ENCODE measurements at regions not wholly inside any gene's neighbourhood (a gene's known extent, or its start where the extent isn't known, plus 50 kb on each side); places are given as distances from the start of the nearest gene placed in this dataset.

DNA sequence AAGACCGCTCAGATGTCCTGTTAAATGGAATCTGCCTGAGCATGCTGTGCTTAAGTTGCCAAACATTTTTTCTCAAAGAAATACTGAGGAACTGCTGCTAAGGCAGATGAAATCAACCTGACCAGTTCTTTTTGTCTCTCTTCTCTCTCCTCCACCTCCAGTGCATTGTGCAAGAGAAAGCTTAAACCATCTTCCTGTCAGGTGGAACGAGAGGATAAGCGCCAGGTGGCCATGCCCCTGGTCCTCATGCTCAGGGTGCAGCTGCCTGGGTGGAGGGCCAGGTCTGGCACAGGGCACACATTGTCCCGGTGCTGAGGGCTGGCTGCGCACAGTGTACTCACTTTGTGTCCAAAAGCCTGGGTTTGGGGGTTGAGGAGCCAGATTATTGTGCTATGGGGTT, 176.2 kb upstream of the TP63 start:
- intact Hi-C loops (cut with micrococcal nuclease), result no loop called here

DNA sequence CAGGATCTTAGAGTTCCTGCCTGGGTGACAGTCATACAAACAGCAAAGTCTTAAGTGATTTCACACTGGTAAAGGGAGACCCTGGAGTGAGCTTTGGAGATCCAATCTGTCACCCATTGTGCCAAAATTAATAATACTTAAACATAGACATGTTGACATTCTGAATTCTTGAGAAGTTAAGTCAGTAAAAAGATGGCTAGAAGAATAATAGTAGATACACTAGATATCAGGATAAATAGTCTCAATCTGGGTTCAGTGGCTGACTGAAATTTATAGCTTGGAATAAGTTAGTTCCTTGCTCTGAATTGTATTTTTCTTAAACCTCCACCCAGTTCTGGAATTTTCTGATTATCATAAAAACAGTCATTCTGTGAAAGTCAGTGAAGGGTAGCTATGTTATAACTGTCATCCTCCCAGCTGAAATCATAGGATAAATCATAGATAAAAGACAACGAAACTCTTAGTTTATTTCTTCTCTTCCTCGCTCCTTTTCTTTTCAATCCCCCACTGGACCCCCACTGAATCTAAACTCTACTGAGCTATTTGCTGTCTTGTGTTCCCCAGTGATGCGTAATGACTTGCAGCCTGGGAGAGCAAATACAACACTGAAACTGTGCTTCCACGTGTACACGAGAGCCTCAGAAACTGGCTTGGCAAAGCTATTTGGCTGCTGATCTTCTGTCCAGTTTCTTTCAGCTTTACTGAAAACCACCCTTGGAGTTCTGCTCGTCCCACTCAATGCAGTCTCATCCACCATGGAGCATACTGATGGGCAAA, 175.4 kb upstream of the TP63 start:
- intact Hi-C loops (cut with micrococcal nuclease), result no loop called here

- intact Hi-C loops (cut with micrococcal nuclease), result no loop called here
Measured at GRCh38 chr3:189457201-189457607, 174.0 kb upstream of the TP63 start.

- intact Hi-C loops (cut with micrococcal nuclease), result no loop called here
Measured at GRCh38 chr3:189457631-189458412, 173.4 kb upstream of the TP63 start.

DNA sequence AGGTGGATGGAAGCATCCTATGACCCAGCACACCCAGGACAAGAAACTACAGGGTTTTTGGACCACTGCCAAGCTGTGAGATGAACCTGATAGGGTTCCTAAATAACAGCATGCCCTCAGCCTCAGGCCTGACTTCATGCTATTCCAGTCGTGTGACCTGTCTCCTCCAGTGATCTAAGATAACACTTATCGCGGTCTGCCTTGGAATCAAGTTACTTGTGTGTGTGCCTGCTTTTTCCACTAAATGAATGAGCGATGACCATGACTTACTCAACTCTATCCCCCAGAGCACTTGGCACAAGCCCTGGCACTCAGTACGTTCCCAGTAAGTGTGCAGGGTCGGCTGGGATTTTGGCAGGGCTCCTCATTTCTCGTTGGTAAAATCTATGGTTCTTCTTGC, 172.7 kb upstream of the TP63 start:
- intact Hi-C loops (cut with micrococcal nuclease), result no loop called here

DNA sequence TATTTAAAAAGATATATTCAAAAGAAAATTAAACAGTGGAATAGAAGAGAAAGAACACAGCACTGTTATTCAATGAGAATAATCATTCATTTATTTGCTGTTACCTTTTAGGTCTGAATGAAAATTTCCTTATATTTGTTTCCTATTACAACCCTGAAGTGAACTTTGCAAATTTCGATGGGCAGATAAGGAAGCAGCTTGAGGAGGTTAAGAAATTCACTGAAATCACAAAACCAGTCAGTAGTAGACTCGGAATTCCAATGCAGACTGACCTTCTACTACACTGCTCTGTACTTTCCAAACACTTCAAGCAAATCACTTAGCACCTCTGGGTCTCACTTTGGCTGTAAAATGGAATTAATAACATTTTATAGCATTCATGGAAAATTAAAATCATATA, 172.0 kb upstream of the TP63 start:
- intact Hi-C loops (cut with micrococcal nuclease), result no loop called here

DNA sequence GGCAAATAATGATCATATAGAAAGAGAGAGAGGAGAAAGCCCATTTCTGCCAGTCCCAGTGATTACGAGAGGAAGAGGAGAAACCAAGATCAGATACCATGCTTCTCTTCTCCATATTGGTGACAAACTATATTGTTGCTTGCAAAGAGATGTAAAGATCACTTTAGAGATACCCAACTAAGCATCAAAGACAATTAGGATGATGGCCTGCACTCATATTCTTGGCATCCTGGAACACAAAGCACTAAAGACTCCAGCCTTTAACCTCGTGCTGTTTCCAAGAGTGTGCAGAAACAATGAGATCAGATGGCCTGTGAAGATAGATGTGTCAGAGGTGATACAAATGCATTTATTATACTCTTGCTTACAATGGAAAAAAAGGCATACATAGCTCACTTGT, 170.7 kb upstream of the TP63 start:
- intact Hi-C loops (cut with micrococcal nuclease), result no loop called here

- intact Hi-C loops (cut with micrococcal nuclease), result no loop called here
Measured at GRCh38 chr3:189464799-189465198, 166.4 kb upstream of the TP63 start.

DNA sequence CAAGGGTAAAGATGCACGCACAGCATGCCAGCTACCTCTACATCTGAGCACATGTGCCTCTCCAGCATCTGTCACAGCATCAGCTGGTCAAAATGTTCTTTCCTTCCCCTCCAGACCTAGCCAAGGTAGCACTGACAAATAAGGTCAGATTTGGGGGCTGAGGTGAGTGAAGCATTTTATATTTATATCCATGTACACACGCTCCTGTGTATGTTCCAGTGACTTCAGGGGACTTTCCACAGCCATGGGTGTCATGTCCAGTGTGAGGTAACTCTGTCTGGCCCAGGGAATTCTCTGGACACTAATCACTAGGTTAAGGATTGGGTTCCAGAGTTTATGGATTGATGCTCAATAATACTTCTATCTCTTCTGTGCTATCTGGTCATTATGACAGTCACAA, 165.2 kb upstream of the TP63 start:
- intact Hi-C loops (cut with micrococcal nuclease), result no loop called here

DNA sequence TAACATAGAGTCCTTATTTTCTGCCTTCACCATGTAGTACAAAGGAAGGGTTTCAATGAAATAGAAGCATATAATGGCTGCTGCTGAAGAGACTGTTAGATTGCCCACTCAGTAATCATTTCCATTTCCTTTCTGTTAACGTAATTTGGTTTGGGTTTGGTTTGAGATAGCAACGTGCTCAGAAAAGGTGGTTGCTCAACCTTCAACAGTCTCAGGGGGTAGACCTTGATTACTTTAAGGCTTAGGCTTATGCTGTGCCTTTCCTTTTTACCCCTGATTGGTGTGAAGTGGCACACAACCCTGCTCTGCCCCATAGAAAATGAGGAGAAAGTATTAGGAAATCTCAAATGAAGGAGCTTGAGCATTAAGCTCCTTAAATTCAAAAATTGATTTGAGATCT, 163.7 kb upstream of the TP63 start:
- intact Hi-C loops (cut with micrococcal nuclease), result no loop called here

GRCh38 chr3:189474944-189475343, 156.2 kb upstream of the TP63 start:
- intact Hi-C loops (cut with micrococcal nuclease), result no loop called here

- intact Hi-C loops (cut with micrococcal nuclease), result no loop called here
Measured at GRCh38 chr3:189477614-189478013, 153.6 kb upstream of the TP63 start.

DNA sequence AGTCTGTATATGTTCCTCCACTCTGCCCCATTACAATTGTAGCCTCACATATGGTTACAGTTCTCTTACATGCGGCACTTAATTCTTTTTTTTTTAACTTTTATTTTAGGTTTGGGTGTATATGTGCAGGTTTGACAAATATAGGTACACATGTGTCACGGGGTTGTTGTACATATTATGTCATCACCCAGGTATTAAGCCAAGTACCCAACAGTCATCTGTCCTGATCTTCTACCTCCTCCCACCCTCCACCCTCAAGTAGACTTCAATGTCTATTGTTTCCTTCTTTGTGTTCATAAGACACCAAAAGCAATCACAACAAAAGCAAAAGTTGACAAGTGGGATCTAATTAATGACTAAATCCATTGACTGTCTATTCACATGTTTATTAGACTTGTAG, 144.6 kb upstream of the TP63 start:
- intact Hi-C loops (cut with micrococcal nuclease), result no loop called here

DNA sequence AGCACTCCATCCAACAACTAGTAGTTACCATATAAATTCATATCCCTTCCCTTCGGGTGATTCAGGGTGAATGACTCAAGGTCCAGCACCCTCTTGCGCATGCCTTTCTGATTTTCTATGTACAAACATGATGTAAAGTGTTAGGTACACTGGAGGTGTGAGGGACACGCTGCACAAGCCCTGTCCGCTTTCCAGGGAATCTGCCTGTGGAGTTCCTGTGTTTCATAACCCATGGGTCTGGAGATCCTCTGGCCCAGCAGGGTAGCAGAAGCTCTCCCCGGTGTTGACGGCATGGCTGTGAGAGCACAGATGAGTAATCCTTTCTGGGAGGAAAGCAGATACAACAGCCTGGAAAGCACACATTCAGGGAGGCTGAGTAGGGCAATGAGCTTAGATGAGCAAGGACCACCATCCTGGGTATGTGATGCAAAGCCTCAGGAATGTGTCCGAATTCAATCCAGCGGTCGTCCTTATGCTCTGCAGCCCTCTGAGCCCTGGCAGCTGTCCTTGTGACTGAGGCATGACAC, 142.9 kb upstream of the TP63 start:
- intact Hi-C loops (cut with micrococcal nuclease), result no loop called here

DNA sequence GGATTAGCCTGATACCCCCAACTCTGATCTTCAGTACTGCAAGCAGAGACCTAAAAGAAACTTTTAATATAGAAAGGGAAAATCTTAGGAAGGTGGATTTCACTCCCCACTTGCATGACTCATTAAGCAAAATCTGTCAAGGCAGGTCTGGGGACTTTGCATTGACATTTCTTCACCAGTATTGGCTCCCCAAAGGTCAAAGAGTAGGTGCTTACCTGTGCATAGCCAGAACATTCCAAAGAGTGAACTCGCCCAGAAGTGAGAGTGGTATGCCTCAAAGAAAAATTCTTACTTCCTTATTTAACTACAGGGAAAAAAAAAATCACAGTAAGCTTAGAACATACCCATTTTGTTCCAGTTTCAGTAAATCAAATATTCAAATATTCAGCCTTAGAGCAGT, 140.9 kb upstream of the TP63 start:
- intact Hi-C loops (cut with micrococcal nuclease), result no loop called here

- intact Hi-C loops (cut with micrococcal nuclease), result no loop called here
Measured at GRCh38 chr3:189490749-189491148, 140.4 kb upstream of the TP63 start.

DNA sequence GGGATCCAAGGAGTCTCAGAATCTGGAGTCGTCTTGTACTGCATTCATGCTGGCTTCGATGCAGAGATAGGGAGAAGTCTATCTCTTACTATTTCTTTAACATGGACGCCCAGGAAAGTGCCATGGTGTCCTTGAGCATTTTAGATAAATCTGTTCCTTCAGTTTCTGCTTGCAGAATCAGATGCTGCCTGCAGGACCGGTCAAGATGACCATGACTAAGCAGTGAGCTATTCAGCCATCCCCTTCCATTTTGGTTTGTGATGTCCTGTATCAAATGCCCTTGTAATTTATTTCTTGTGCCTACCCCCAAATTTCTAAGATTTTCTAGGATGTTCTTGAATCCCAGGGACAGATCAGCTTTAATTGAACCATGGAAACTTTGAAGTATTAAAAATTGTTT, 139.4 kb upstream of the TP63 start:
- intact Hi-C loops (cut with micrococcal nuclease), result no loop called here

DNA sequence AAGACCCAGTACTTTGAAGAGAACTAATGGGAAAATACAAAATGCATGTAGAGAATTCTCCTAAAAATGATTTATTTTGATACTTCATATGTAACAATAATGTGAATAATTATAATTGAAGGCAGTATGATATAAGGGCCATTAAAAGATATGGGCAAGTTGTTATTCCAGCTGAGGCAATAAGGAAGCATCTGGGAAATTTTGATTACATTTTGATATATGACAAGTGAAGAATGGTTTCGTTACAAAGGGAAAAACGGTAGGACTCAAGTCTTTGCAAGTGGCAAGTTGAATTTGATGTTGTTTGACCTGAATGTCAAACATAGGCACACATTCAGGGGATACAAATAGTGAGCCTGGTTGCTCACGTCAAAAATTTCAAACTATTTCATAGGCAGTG, 137.9 kb upstream of the TP63 start:
- intact Hi-C loops (cut with micrococcal nuclease), result no loop called here

DNA sequence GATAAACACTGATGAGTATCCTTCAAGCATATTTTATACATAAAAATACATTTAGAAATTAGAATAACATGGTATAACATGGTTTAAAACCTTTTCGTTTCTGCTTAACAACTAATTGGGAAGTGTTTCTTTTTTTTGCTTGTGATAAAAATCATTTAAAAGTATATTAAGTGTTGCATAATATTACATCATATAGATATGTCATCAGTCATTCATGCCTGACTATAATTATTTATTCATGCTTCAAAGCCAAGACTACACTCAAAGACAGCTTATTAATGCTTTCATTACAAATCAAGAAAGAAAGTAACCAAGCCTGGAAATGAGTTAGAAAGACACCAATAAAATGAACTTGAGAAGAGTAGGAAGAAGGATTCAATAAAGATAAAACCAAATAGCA, 136.6 kb upstream of the TP63 start:
- intact Hi-C loops (cut with micrococcal nuclease), result no loop called here

DNA sequence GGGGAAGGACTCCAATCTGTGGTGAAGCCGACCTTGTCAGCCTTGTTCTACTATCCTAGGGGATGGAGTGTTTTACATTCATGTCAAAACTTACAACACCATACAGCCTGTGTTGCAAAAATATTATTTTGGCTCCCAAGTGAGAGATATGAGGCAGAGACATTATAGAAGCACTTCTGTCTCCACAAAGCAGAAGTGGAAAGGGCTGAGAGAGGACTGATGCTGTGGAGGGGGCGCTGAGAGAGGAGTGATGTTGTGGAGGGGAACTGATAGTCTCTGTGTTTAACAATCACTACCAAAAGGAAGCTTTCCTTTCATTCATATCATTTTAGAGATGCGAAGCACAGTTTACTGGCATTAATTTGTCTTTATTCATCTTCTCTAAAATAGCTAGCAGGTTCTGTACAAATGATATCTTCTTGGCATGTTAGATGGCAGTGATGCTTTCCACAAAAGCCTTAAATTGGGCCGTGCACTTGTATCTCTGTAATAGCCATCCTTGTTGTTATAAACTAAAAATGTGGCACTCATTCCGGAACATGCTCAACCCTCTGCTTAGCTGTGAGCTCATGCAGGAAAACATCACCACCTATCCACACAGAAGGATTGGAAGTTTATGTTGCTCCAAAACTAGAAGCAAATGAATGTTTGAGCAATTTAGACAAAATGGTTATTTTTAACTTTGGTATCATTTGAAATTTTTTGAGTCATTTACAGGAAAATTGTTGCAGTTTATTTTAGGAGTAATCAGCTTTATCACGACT, 134.6 kb upstream of the TP63 start:
- intact Hi-C loops (cut with micrococcal nuclease), result no loop called here

DNA sequence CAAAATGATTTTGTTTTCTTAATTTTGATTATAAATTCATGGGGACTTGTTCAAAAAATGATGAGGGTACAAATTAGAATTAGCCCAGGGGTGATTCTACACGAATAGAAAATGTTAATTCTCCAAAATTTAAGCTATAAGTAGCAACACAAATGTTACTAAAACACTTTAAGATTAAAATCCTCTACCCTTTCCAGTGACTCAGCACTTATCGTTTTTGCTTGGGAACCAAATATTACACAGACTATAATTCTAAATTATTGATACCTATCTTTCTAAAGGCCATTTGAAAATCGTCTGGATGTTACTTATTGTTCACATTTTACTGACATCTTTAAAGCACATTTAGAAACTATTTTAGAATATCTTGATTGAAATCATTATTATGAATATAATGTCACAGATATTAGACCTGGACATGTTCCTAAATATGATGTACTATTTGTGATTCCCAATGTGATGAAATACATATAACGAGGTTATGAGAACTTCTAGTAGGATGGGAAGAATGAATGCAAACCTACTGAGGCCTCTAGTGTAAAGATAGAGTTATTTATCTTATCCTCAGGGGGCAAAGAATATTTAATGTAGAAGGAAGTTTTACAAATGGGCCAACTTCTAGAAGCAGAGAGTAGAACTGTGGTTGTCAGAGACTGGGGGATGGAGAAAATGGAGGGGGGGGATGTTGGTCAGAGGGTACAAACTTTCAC, 132.0 kb upstream of the TP63 start:
- intact Hi-C loops (cut with micrococcal nuclease), result no loop called here

All from T-helper 1 cell treated with Interleukin-12 subunit alpha and Interleukin-12 subunit beta and Interleukin-4 antibody, amounts not matched to agents 30 ng/mL and 1 ng/mL, for 36 hours (primary cell).